GM11168 (cell line): ENCODE measurements at regions not wholly inside any gene's neighbourhood (a gene's known extent, or its start where the extent isn't known, plus 50 kb on each side); places are given as distances from the start of the nearest gene placed in this dataset.

Experiments used
- in situ Hi-C: fragments of 300-500 bp; cut with MboI; formaldehyde crosslinking; loops from one replicate; pipeline ENCODE4 v1.12.0; 2022; ENCODE audit warnings: low sequenced_read_pairs; ENCODE audit not compliant: unreplicated experiment

- in situ Hi-C loops, result no loop called here
Observed at GRCh38 chr13:97131447-97131846, 90.7 kb upstream of the MBNL2 start.

DNA sequence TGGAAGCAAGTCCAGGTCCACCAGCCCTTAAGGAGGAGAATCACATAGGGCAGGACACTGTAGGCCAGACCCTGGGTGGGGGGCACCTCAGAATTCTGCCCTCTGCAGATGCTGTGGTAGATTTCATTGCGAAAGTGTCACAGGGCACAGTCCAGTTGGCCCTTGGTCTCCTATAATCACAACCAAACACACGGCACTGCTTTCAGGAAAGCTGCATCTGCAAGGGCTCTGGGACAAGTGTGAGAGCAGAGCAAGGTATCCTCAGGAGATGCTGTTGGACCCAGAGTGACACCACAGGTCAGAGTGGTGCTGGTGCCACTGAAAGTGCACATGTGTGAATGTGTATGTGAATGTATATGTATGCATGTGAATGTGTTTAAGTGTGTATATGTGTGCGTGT, 88.6 kb upstream of the MBNL2 start:
- in situ Hi-C loops, result no loop called here

DNA sequence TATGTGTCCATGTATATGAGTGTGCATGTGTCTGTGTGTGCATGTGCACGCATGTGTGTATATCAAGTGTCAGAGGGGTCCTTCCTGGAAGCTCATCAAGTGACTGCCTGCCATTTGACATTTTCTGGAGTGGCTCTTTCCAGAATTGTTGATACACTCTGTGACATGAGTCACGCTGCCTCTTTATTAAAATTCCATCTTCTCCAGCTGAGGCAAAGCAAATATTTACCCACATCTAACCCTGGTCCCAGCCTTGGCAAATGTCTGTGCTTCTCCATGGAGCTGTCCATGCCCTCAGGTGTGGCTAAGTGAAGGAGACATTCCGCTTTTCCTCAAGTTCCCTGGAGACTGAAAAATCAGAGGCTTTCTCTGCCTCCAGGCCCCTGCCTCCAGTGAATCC, 88.2 kb upstream of the MBNL2 start:
- in situ Hi-C loops, result no loop called here

DNA sequence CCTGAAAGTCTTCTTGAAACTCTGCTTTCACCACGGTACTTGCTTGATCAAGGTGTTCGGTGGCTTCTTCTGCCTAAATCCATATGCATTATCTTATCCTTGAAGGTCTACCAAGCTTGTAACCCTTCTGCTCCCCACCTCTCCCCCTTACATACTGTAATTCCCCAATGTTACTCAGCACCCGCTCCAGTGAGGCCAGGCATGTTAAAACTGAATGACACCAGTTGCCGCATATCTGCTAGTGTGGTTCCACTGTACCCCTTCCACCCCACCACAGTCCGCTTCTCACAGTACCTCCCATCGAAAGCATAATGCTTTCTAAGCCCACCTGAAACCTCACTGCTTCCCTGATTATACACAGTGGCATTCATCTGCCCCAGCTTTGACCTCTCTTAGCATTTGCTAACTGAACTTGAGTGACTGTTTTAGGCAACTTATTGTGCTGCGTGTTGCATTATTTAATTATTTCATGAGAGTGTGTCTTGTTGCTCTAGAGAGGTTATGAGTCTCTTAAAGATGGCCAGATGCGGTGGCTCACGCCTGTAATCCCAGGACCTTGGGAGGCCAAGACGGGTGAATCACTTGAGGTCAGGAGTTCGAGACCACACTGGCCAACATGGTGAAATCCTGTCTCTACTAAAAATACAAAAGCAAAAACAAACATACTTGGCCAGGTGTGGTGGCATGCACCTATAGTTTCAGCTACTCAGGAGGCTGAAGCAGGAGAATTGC, 87.6 kb upstream of the MBNL2 start:
- in situ Hi-C loops, result no loop called here

DNA sequence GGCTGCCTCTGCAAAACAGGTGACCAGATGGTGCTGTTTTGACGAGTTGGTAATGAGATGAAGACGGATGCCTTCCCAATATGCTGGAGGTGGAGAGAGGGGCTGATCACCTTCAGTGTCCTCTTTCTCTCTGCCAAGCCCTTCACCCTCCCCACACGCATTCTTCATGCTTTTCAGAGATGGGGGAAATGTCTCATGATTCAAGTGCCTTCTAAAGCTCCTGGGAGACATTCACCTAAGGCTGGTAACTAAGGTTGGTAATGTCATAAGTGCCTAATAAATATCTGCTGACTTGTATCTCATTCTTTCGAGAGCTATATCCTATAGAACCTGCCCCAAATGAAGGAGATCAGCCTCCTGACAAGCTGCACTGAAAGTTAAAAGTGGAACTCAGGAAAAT, 86.2 kb upstream of the MBNL2 start:
- in situ Hi-C loops, result no loop called here

DNA sequence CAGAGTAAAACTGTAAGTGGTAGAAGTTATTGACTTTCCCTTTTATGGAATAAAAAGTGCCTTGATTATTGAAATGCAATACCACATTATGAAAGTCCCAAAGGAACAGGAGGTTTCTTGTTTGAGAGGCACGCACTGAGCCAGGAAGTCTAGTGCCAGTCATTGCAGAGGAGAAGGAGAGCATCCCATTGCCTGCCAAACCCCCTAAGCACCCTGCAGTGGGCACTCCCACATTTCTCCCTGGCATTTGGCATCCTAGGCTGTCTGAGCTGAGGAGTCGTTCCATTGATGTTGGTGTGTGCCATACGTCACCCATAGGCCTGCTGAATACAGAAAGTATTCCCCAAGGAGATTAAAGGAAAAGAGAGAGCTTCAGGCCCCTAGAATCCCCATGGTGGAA, 85.7 kb upstream of the MBNL2 start:
- in situ Hi-C loops, result no loop called here

GRCh38 chr13:97139691-97140090, 82.4 kb upstream of the MBNL2 start:
- in situ Hi-C loops, result no loop called here

DNA sequence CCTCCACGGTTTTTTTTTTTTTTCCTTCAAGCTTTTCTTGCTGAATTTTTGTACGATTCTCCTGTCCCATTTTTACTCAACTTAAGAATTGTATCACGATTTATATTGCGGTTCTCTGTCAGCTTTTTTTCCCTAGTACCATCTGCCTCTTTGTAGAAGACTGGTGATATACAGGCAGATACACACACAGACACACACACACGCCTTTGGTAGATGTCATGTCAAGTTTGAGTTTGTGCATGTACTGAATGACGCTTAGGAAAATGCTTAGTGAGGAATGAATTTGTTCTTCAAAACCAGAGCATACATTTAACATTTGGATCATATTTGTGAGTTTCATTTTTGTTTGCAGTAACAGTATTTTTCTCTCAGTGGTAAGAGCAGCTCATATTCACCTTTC, 82.0 kb upstream of the MBNL2 start:
- in situ Hi-C loops, result no loop called here

GRCh38 chr13:97140611-97141010, 81.5 kb upstream of the MBNL2 start:
- in situ Hi-C loops, result no loop called here

DNA sequence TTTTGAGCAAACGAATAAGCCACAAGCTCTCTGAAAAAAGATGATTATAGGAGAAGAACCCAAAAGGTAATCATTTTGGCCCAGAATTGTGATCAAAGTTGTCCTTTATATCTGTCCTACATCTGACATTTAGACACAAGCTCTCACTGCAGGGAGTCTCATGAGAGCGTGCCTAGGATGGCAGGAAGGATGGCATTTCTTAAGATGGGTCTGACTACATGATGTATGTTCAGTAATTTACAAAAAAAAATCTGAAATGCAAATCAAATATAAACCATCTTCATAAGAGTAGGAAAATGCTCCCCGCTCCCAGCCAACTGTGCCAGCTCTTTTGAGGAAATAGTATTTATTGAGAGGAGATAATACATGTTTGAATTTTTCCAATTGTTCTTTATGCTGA, 81.0 kb upstream of the MBNL2 start:
- in situ Hi-C loops, result no loop called here

- in situ Hi-C loops, result no loop called here
Observed at GRCh38 chr13:97141564-97142005, 80.5 kb upstream of the MBNL2 start.

DNA sequence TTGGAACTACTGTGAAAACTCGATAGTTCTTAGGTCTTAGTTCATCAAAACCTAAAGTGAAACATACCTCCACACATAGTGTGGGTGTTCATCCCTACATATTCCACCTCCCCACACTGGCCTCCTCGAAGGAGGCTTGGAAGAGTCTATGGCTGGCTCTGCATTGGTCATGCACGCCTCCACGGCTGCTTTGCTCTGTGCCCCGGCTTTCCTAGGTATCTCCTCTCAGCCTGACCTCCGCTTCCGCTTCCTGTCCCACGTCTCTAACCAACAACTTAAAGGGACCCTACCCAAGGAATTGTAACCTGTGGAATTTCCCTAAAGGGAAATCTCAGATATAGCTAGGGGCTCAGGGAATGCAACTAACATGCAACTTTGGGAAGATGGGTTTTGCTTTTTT, 79.7 kb upstream of the MBNL2 start:
- in situ Hi-C loops, result no loop called here

DNA sequence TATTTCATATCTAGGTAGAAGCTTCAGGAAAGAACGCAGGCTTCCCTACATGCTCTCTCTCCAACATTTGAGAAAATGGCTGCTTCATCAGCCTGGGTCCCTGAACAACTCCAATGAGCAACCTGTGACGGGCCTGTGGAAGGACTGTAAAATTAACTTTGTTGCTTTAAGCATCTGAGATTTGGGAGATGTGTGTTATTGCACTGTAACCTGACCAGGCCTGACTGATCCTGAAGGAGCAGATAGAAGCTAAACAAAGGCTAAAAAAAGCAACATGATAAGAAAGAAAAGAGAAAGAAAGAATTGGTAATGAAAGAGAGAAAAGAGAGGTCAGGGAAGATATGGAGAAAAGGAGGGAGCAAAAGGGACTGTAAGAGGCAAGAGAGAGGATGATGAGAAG, 77.1 kb upstream of the MBNL2 start:
- in situ Hi-C loops, result no loop called here

- in situ Hi-C loops, result no loop called here
Observed at GRCh38 chr13:97148894-97149293, 73.2 kb upstream of the MBNL2 start.

GRCh38 chr13:97160421-97160820, 61.7 kb upstream of the MBNL2 start:
- in situ Hi-C loops, result no loop called here

- in situ Hi-C loops, result no loop called here
Observed at GRCh38 chr13:97161582-97162231, 60.4 kb upstream of the MBNL2 start.

DNA sequence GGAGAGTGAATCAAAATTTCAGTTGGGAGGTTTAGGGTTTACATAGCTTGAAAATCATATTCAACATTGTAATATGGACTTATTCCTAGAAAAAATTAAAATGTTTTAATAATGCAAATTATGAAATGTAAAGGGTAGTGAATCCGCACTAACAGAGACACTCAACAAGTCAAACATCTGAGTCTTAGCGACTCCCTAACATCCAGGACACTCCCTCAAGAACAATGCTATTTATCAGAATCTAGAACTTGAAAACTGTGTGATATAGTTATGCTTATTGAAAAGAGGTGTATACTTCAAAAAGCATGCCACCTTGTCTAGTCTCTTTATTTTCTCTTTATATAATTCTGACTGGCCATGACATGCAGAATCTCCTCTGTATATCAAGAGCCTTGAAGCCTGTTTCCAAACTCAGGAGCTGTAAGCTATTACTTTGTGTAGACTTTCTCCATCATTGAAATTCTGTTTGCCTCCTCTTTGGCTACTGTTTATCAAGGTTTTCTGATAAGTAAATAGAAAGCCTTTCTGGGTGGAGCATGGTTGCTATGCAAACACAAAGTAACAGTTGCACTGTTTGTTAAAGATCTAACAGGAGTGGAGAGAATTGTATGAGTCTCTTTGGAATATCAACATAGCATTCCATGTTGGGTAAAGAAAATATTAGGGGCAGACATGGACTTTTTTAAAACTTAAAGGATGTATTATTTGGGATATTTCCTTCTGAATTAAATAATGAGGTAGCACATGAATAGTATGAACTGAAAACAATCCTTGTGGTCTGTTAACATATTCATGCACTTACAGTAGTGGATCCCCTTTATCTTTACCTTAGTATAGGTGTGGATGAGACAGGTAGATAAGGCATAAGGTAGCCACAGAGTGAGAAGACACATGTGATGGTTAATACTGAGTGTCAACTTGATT, 56.4 kb upstream of the MBNL2 start:
- in situ Hi-C loops, result no loop called here

- in situ Hi-C loops, result no loop called here
Observed at GRCh38 chr13:97171136-97171535, 51.0 kb upstream of the MBNL2 start.
